ENCODE measurements at regions not wholly inside any gene's neighbourhood (a gene's known extent, or its start where the extent isn't known, plus 50 kb on each side); places are given as distances from the start of the nearest gene placed in this dataset.

DNA sequence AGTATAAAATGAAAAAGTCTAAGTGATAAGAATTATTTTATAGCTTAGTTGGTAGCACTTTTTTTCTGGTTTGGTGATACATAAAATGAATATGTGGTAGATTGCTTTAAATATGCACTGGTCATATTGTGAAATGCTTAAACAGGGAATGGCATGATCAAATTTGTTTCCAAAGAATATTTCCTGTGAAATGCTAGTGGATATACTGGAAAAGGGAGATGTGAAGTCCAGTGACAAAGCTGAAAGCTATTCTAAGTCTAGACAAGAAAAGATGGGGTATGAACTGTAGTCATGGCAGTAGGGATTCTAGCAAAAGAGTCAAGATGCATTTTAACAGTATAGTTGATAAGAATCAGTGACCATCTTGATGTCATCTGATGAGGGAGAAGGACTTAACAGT, 98.9 kb upstream of the MME start:
- DNase-seq, result no peak
- no peak overlapping the region for H3K4me3 ChIP-seq (ENCODE audit: low read depth, low read length)
- TF ChIP-seq, protein P1, sequence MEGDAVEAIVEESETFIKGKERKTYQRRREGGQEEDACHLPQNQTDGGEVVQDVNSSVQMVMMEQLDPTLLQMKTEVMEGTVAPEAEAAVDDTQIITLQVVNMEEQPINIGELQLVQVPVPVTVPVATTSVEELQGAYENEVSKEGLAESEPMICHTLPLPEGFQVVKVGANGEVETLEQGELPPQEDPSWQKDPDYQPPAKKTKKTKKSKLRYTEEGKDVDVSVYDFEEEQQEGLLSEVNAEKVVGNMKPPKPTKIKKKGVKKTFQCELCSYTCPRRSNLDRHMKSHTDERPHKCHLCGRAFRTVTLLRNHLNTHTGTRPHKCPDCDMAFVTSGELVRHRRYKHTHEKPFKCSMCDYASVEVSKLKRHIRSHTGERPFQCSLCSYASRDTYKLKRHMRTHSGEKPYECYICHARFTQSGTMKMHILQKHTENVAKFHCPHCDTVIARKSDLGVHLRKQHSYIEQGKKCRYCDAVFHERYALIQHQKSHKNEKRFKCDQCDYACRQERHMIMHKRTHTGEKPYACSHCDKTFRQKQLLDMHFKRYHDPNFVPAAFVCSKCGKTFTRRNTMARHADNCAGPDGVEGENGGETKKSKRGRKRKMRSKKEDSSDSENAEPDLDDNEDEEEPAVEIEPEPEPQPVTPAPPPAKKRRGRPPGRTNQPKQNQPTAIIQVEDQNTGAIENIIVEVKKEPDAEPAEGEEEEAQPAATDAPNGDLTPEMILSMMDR (IDR thresholded peaks at IDR 0.05; ENCODE audit: insufficient read depth in 1 of 2, low read depth in 1 of 2, low read length in 1 of 2, severe bottlenecking in 1 of 2, unreplicated experiment in 1 of 2), result no peak
- no peaks in the 10 kb centered on the region for H3K36me3 Mint-ChIP-seq (ENCODE audit: insufficient read depth, unreplicated experiment)
- H3K27me3 ChIP-seq (replicated peaks; ENCODE audit: control insufficient read depth, insufficient read depth, low read length), result no peaks in the 10 kb centered on the region
- H3K4me1 Mint-ChIP-seq (ENCODE audit: low read depth, unreplicated experiment), result no peaks in the 10 kb centered on the region
- BruUV-seq (replicated peaks), result no TSS peak
- H3K36me3 ChIP-seq (ENCODE audit: control insufficient read depth, insufficient read depth, low read length), result no peaks in the 10 kb centered on the region
- intact Hi-C loops (cut with micrococcal nuclease; ENCODE audit: unreplicated experiment), result no loop called here
- H3K27ac Mint-ChIP-seq (ENCODE audit: unreplicated experiment), result no peak overlapping the region
- no peak overlapping the region for H3K4me3 Mint-ChIP-seq (ENCODE audit: unreplicated experiment)
- CTCF ChIA-PET, result no interaction called here
- POLR2A ChIA-PET, result no interaction called here
- no peaks in the 10 kb centered on the region for H3K4me1 ChIP-seq
- peaks cover 2% of the 10 kb centered on the region for H3K27me3 Mint-ChIP-seq (ENCODE audit: insufficient read depth, unreplicated experiment)
- H3K9me3 ChIP-seq, result no peaks in the 10 kb centered on the region
- H3K9me3 Mint-ChIP-seq (ENCODE audit: unreplicated experiment), result no peaks in the 10 kb centered on the region

DNA sequence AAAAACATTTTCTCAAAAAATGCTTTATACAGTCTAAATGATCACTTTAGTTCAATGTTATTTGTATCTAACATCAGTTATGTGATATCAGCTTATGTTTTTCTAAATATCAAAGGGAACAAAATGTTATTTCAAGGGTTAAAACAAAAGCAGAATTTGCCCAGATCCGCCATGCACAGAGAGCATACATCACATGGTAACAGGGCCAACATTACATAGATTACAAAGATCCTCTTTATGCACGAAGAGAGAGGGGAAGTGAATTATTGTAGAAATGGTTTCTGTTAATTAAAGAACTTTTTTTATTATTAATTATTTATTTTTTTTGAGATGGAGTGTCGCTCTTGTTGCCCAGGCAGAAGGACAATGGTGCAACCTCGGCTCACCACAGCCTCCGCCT, 100.8 kb upstream of the MME start:
- no peak for DNase-seq
- BruUV-seq (replicated peaks), result no TSS peak
- Histone ChIP-seq H3K36me3 (ENCODE audit: control insufficient read depth, insufficient read depth, low read length) (no peaks in the 10 kb centered on the region), H3K4me3 (ENCODE audit: low read depth, low read length) (no peak overlapping the region), H3K27me3 (replicated peaks; ENCODE audit: control insufficient read depth, insufficient read depth, low read length) (no peaks in the 10 kb centered on the region), H3K9me3 (no peaks in the 10 kb centered on the region), H3K4me1 (no peaks in the 10 kb centered on the region)
- H3K27ac Mint-ChIP-seq (ENCODE audit: unreplicated experiment), result no peak overlapping the region
- H3K36me3 Mint-ChIP-seq (ENCODE audit: insufficient read depth, unreplicated experiment), result no peaks in the 10 kb centered on the region
- intact Hi-C loops (cut with micrococcal nuclease; ENCODE audit: unreplicated experiment), result no loop called here
- TF ChIP-seq, protein P1 (IDR thresholded peaks at IDR 0.05; ENCODE audit: insufficient read depth in 1 of 2, low read depth in 1 of 2, low read length in 1 of 2, severe bottlenecking in 1 of 2, unreplicated experiment in 1 of 2), result no peak
- H3K9me3 Mint-ChIP-seq (ENCODE audit: unreplicated experiment), result no peaks in the 10 kb centered on the region
- H3K4me3 Mint-ChIP-seq (ENCODE audit: unreplicated experiment), result no peak overlapping the region
- peaks cover 4% of the 10 kb centered on the region for H3K27me3 Mint-ChIP-seq (ENCODE audit: insufficient read depth, unreplicated experiment)
- ChIA-PET CTCF (interaction anchor here (0.6 kb wide), 1 partner anchor 747 kb away, joined by 7 read pairs; no protein-coding TSS in a partner anchor), POLR2A (no interaction called here)
- no peaks in the 10 kb centered on the region for H3K4me1 Mint-ChIP-seq (ENCODE audit: low read depth, unreplicated experiment)

DNA sequence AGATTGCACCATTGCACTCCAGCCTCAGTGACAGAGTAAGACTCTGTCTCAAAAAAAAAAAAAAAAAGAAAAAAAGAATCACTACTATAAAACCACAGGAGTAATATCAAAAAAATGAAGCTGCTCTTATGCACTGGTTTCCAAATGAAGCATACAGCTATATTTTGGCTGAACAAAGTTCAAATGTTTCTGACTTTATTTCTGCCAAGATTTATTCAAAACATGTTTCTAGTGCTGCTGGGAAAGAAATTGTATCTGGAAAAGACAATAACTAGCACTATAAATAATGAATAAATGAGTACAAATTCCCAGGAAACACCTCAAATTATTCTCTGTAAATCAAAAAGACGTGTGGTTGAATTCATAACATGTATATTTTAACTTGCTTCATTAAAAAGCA, 102.5 kb upstream of the MME start:
- no peak for DNase-seq

More for the DNA sequence above, 102.5 kb upstream of the MME start:
- Mint-ChIP-seq H3K36me3 (ENCODE audit: insufficient read depth, unreplicated experiment) (no peaks in the 10 kb centered on the region), H3K4me1 (ENCODE audit: low read depth, unreplicated experiment) (no peaks in the 10 kb centered on the region), H3K27me3 (ENCODE audit: insufficient read depth, unreplicated experiment) (peaks cover 2% of the 10 kb centered on the region), H3K4me3 (ENCODE audit: unreplicated experiment) (no peak overlapping the region), H3K9me3 (ENCODE audit: unreplicated experiment) (no peaks in the 10 kb centered on the region), H3K27ac (ENCODE audit: unreplicated experiment) (no peak overlapping the region)
- Histone ChIP-seq H3K9me3 (no peaks in the 10 kb centered on the region), H3K36me3 (ENCODE audit: control insufficient read depth, insufficient read depth, low read length) (no peaks in the 10 kb centered on the region), H3K4me3 (ENCODE audit: low read depth, low read length) (no peak overlapping the region), H3K27me3 (replicated peaks; ENCODE audit: control insufficient read depth, insufficient read depth, low read length) (no peaks in the 10 kb centered on the region), H3K4me1 (no peaks in the 10 kb centered on the region)
- no TSS peak for BruUV-seq (replicated peaks)
- CTCF ChIA-PET, result no interaction called here
- POLR2A ChIA-PET, result no interaction called here
- TF ChIP-seq, protein P1 (IDR thresholded peaks at IDR 0.05; ENCODE audit: insufficient read depth in 1 of 2, low read depth in 1 of 2, low read length in 1 of 2, severe bottlenecking in 1 of 2, unreplicated experiment in 1 of 2), result no peak
- intact Hi-C loops (cut with micrococcal nuclease; ENCODE audit: unreplicated experiment), result no loop called here
